ENCODE measurements at regions not wholly inside any gene's neighbourhood (a gene's known extent, or its start where the extent isn't known, plus 50 kb on each side); places are given as distances from the start of the nearest gene placed in this dataset.

DNA sequence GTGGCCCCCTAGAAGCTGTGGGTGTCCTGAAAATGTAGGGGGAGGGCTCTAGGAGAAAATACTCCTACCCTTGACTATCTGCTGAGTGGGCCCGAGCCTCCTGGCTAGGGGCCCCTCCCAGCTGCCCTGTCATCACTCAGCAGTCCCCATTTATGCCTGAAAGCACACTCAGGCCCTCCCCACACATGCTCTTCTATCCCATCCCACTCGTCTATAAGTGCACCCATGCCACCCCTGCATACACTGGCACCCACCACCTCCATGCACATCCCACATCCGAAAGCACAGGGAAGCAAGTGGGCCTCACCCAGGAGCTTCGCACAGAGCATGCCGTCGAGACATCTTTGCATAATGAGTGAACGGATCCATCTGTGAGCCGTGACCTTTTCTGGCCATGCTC lies 80.4 kb upstream of the POU3F1 start:
- H3K9me3 Mint-ChIP-seq, result no peaks in the 10 kb centered on the region
- H3K27me3 Mint-ChIP-seq (ENCODE audit: low read depth), result no peaks in the 10 kb centered on the region; the same call in 1 of the 2 replicates
- H3K27ac Mint-ChIP-seq, result no peak overlapping the region
- ChIA-PET POLR2A (no interaction called here), CTCF (interaction anchor here (1.0 to 1.9 kb wide), 3 partner anchors 11 to 376 kb away, joined by 4 to 5 read pairs (median 4); no protein-coding TSS in a partner anchor)
- no peak for DNase-seq (ENCODE audit: low spot score)
- no peaks in the 10 kb centered on the region for H3K36me3 Mint-ChIP-seq
- peaks cover 34% of the 10 kb centered on the region for H3K4me1 Mint-ChIP-seq
- no peak overlapping the region for H3K4me3 Mint-ChIP-seq
- TF ChIP-seq E2F4 (CRISPR knock-in tag; IDR thresholded peaks at IDR 0.05; ENCODE audit: borderline replicate concordance, low read depth) (no peak), GABPB1 (CRISPR knock-in tag; IDR thresholded peaks at IDR 0.05) (no peak), IRF1 (CRISPR knock-in tag; IDR thresholded peaks at IDR 0.05) (no peak)
- no peak for ATAC-seq

DNA sequence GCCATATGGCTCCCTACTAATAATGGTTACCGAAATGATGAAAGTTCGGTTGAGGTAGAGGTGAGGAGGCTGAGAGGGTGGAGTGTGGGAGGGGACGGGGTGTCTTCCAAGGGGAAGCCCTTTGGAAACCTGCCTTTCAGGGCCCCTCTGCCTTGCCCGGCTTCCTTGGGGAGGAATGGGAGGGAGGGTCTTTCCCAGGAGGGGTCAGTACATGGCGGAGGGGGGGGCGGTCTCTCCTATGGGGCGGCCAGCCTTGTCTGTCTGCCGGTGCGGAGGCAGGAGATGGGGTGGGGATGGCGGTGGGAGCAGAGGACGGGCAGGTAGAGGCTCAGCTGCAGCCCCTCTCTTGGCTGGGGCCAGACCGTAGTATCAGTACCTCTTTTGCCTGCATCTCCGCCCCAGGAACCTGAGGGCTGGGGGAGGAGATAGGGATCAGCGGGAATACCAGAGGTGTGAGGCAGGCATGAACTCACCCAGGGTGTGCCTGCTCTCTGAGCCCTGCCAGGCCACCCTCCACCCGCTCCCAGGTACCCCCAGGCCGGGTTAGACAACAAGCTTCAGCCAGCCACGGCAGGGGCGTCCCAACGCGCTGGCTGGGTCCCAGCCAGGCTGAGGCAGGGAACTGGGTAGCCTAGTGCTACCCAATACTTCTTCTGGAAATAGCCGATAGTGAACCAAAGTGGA lies 79.4 kb upstream of the POU3F1 start:
- no peak overlapping the region for H3K4me3 Mint-ChIP-seq
- ATAC-seq (no peak), DNase-seq (ENCODE audit: low spot score) (no peak)
- H3K27me3 Mint-ChIP-seq (ENCODE audit: low read depth), result no peaks in the 10 kb centered on the region; the same call in 1 of the 2 replicates
- POLR2A ChIA-PET, result no interaction called here
- CTCF ChIA-PET, result interaction anchor here (1.6 kb wide), 1 partner anchor 54 kb away, joined by 4 read pairs; no protein-coding TSS in a partner anchor
- H3K4me1 Mint-ChIP-seq, result peaks cover 34% of the 10 kb centered on the region
- no peak for TF ChIP-seq MLX (CRISPR knock-in tag; IDR thresholded peaks at IDR 0.05)
- TF ChIP-seq RORB (CRISPR knock-in tag; IDR thresholded peaks at IDR 0.05), result no peak
- no peak overlapping the region for H3K27ac Mint-ChIP-seq
- H3K36me3 Mint-ChIP-seq, result no peaks in the 10 kb centered on the region
- H3K9me3 Mint-ChIP-seq, result no peaks in the 10 kb centered on the region

DNA sequence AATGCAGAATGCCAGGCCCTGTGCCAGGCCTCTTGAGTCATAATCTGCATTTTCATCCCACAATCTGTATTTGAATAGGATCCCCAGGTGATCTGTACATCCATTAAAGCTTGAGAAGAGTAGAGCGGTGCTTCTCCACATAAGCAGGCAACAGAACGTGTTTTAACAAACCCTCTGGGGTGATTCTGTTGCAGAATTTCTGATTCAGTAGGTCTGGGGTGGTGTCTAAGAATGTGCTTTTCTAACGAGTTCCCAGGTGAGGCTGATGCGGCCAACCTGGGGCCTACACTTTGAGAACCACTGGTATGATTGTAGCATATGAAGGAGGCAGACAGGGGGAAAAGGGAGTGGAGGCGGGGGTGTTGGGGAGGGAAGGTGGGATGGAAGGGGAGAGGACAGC lies 78.4 kb upstream of the POU3F1 start:
- no peak overlapping the region for H3K4me3 Mint-ChIP-seq
- H3K4me1 Mint-ChIP-seq, result peaks cover 34% of the 10 kb centered on the region
- H3K9me3 Mint-ChIP-seq, result no peaks in the 10 kb centered on the region
- no peak for DNase-seq (ENCODE audit: low spot score)
- H3K27ac Mint-ChIP-seq, result no peak overlapping the region
- ChIA-PET POLR2A (interaction anchor here (0.6 kb wide), 1 partner anchor 62 kb away, joined by 3 read pairs; no protein-coding TSS in a partner anchor), CTCF (no interaction called here)
- no peak for ATAC-seq
- no peaks in the 10 kb centered on the region for H3K36me3 Mint-ChIP-seq
- no peaks in the 10 kb centered on the region; the same call in 1 of the 2 replicates for H3K27me3 Mint-ChIP-seq (ENCODE audit: low read depth)
- no peak for TF ChIP-seq NFE2L1 (CRISPR knock-in tag; IDR thresholded peaks at IDR 0.05)
- TF ChIP-seq AR (CRISPR knock-in tag; IDR thresholded peaks at IDR 0.05), result no peak
- TF ChIP-seq SP1 (CRISPR knock-in tag; conservative IDR thresholded peaks at IDR 0.05), result no peak
- no peak for TF ChIP-seq TCF7 (CRISPR knock-in tag; IDR thresholded peaks at IDR 0.05; ENCODE audit: low read depth)
- no peak for TF ChIP-seq MYBL2 (CRISPR knock-in tag; IDR thresholded peaks at IDR 0.05)
- TF ChIP-seq ZNF232 (CRISPR knock-in tag; IDR thresholded peaks at IDR 0.05), result no peak
- no peak for TF ChIP-seq EMX1 (CRISPR knock-in tag; IDR thresholded peaks at IDR 0.05)
- TF ChIP-seq, protein P1, sequence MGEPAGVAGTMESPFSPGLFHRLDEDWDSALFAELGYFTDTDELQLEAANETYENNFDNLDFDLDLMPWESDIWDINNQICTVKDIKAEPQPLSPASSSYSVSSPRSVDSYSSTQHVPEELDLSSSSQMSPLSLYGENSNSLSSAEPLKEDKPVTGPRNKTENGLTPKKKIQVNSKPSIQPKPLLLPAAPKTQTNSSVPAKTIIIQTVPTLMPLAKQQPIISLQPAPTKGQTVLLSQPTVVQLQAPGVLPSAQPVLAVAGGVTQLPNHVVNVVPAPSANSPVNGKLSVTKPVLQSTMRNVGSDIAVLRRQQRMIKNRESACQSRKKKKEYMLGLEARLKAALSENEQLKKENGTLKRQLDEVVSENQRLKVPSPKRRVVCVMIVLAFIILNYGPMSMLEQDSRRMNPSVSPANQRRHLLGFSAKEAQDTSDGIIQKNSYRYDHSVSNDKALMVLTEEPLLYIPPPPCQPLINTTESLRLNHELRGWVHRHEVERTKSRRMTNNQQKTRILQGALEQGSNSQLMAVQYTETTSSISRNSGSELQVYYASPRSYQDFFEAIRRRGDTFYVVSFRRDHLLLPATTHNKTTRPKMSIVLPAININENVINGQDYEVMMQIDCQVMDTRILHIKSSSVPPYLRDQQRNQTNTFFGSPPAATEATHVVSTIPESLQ (CRISPR knock-in tag; IDR thresholded peaks at IDR 0.05), result no peak
- no peak for TF ChIP-seq NR3C1 (CRISPR knock-in tag; conservative IDR thresholded peaks at IDR 0.05; ENCODE audit: low read depth)
- TF ChIP-seq, protein P2, sequence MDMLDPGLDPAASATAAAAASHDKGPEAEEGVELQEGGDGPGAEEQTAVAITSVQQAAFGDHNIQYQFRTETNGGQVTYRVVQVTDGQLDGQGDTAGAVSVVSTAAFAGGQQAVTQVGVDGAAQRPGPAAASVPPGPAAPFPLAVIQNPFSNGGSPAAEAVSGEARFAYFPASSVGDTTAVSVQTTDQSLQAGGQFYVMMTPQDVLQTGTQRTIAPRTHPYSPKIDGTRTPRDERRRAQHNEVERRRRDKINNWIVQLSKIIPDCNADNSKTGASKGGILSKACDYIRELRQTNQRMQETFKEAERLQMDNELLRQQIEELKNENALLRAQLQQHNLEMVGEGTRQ (CRISPR knock-in tag; IDR thresholded peaks at IDR 0.05), result no peak
- TF ChIP-seq ETV6 (CRISPR knock-in tag; IDR thresholded peaks at IDR 0.05), result no peak
- TF ChIP-seq, protein P3, sequence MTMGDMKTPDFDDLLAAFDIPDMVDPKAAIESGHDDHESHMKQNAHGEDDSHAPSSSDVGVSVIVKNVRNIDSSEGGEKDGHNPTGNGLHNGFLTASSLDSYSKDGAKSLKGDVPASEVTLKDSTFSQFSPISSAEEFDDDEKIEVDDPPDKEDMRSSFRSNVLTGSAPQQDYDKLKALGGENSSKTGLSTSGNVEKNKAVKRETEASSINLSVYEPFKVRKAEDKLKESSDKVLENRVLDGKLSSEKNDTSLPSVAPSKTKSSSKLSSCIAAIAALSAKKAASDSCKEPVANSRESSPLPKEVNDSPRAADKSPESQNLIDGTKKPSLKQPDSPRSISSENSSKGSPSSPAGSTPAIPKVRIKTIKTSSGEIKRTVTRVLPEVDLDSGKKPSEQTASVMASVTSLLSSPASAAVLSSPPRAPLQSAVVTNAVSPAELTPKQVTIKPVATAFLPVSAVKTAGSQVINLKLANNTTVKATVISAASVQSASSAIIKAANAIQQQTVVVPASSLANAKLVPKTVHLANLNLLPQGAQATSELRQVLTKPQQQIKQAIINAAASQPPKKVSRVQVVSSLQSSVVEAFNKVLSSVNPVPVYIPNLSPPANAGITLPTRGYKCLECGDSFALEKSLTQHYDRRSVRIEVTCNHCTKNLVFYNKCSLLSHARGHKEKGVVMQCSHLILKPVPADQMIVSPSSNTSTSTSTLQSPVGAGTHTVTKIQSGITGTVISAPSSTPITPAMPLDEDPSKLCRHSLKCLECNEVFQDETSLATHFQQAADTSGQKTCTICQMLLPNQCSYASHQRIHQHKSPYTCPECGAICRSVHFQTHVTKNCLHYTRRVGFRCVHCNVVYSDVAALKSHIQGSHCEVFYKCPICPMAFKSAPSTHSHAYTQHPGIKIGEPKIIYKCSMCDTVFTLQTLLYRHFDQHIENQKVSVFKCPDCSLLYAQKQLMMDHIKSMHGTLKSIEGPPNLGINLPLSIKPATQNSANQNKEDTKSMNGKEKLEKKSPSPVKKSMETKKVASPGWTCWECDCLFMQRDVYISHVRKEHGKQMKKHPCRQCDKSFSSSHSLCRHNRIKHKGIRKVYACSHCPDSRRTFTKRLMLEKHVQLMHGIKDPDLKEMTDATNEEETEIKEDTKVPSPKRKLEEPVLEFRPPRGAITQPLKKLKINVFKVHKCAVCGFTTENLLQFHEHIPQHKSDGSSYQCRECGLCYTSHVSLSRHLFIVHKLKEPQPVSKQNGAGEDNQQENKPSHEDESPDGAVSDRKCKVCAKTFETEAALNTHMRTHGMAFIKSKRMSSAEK (CRISPR knock-in tag; IDR thresholded peaks at IDR 0.05; ENCODE audit: borderline replicate concordance), result no peak

All from WTC11 (cell line).